Tibial artery (tissue), 4 donors: ENCODE measurements at regions not wholly inside any gene's neighbourhood (a gene's known extent, or its start where the extent isn't known, plus 50 kb on each side); places are given as distances from the start of the nearest gene placed in this dataset.

Source experiments
- DNase-seq, 2 donors: peaks; one replicate each; pipeline ENCODE4 v3.0.0-alpha.2; 2019
- H3K27ac ChIP-seq, 2 donors: fragments of 200-600 bp; sonication (generic) in 1 of 2; 1 replicate in 1 of 2; 2 replicates in 1 of 2; pipeline ENCODE4 v1.5.1; 2018 to 2019; ENCODE audit warnings: mild to moderate bottlenecking in 1 of 2
- H3K27me3 ChIP-seq, 2 donors: fragments of 200-600 bp; sonication (generic) in 1 of 2; one replicate each; pipeline versions ENCODE4 v1.5.1 to v1.6.0; 2016 to 2019
- H3K36me3 ChIP-seq, 3 donors: fragments of 200-600 bp; sonication (generic) in 2 of 3; one replicate each; pipeline ENCODE4 v1.5.1; 2016 to 2019; ENCODE audit warnings: mild to moderate bottlenecking in 2 of 3
- H3K4me1 ChIP-seq, 4 donors: fragments of 200-600 bp; sonication (generic) in 2 of 4; 1 replicate in 3 of 4; 2 replicates in 1 of 4; pipeline ENCODE4 v1.5.1; 2016 to 2019
- H3K4me3 ChIP-seq, 2 donors: fragments of 200-600 bp; sonication (generic) in 1 of 2; 1 replicate in 1 of 2; 2 replicates in 1 of 2; pipeline ENCODE4 v1.5.1; 2018 to 2019; ENCODE audit warnings: mild to moderate bottlenecking in 2 of 2
- H3K9me3 ChIP-seq, 3 donors: fragments of 200-600 bp; sonication (generic) in 1 of 3; one replicate each; pipeline ENCODE4 v1.5.1; 2016 to 2019
- CTCF ChIP-seq, 2 experiments: fragments of 200-600 bp in 1 of 2; fragments of 450-650 bp in 1 of 2; IDR thresholded peaks; one replicate each; pipeline ENCODE4 v1.5.1; 2017 to 2019; ENCODE audit warnings: antibody characterized with exemption in 2 of 2, mild to moderate bottlenecking in 1 of 2, moderate library complexity in 1 of 2
- intact Hi-C: fragments of 100-400 bp; cut with DNase I; formaldehyde crosslinking; loops from one replicate; pipeline ENCODE4 v1.15.0; 2023; ENCODE audit warnings: low total_unique reads

GRCh38 chr6:165086814-165087213, 222.6 kb downstream of the C6orf118 start:
- Histone ChIP-seq H3K27ac (no peak overlapping the region), H3K9me3 (no peaks in the 10 kb centered on the region), H3K4me1 (no peaks in the 10 kb centered on the region), H3K27me3 (no peaks in the 10 kb centered on the region), H3K4me3 (no peak overlapping the region), H3K36me3 (no peaks in the 10 kb centered on the region)
- intact Hi-C loops = no loop called here
- TF ChIP-seq CTCF (IDR thresholded peaks at IDR 0.05) = no peak
- DNase-seq = no peak

GRCh38 chr6:165082636-165083035, 226.8 kb downstream of the C6orf118 start:
- intact Hi-C loops = no loop called here
- no peaks in the 10 kb centered on the region for H3K36me3 ChIP-seq
- no peak for DNase-seq
- no peaks in the 10 kb centered on the region for H3K27me3 ChIP-seq
- H3K4me1 ChIP-seq = no peaks in the 10 kb centered on the region
- H3K27ac ChIP-seq = no peak overlapping the region
- no peak for TF ChIP-seq CTCF (IDR thresholded peaks at IDR 0.05)
- H3K9me3 ChIP-seq = no peaks in the 10 kb centered on the region
- H3K4me3 ChIP-seq = no peak overlapping the region

- no peak for TF ChIP-seq CTCF (IDR thresholded peaks at IDR 0.05)
- intact Hi-C loops = no loop called here
- no peak for DNase-seq
These were observed 227.4 kb downstream of the C6orf118 start for GRCh38 chr6:165081944-165082532.

GRCh38 chr6:165077876-165078275, 231.5 kb downstream of the C6orf118 start:
- TF ChIP-seq CTCF (IDR thresholded peaks at IDR 0.05) = no peak
- Histone ChIP-seq H3K27ac (no peak overlapping the region), H3K4me1 (no peaks in the 10 kb centered on the region), H3K36me3 (no peaks in the 10 kb centered on the region), H3K4me3 (no peak overlapping the region), H3K27me3 (no peaks in the 10 kb centered on the region), H3K9me3 (no peaks in the 10 kb centered on the region)
- intact Hi-C loops = no loop called here
- DNase-seq = no peak

More at GRCh38 chr6:165081944-165082532, 227.4 kb downstream of the C6orf118 start:
- Histone ChIP-seq H3K27me3 (no peaks in the 10 kb centered on the region), H3K4me1 (no peaks in the 10 kb centered on the region), H3K27ac (no peak overlapping the region), H3K4me3 (no peak overlapping the region), H3K9me3 (no peaks in the 10 kb centered on the region), H3K36me3 (no peaks in the 10 kb centered on the region)

GRCh38 chr6:165071906-165072305, 237.5 kb downstream of the C6orf118 start:
- Histone ChIP-seq H3K27me3 (no peaks in the 10 kb centered on the region), H3K4me3 (no peak overlapping the region), H3K4me1 (no peaks in the 10 kb centered on the region), H3K27ac (no peak overlapping the region), H3K36me3 (no peaks in the 10 kb centered on the region), H3K9me3 (no peaks in the 10 kb centered on the region)
- DNase-seq = no peak
- TF ChIP-seq CTCF (IDR thresholded peaks at IDR 0.05) = no peak
- intact Hi-C loops = no loop called here

GRCh38 chr6:165060720-165061119, 248.7 kb downstream of the C6orf118 start:
- TF ChIP-seq CTCF (IDR thresholded peaks at IDR 0.05) = no peak
- no peaks in the 10 kb centered on the region for H3K27me3 ChIP-seq
- H3K9me3 ChIP-seq = no peaks in the 10 kb centered on the region
- no peak overlapping the region for H3K27ac ChIP-seq
- intact Hi-C loops = no loop called here
- no peaks in the 10 kb centered on the region for H3K4me1 ChIP-seq
- H3K36me3 ChIP-seq = no peaks in the 10 kb centered on the region
- DNase-seq = no peak
- no peak overlapping the region for H3K4me3 ChIP-seq
